ENCODE measurements at regions not wholly inside any gene's neighbourhood (a gene's known extent, or its start where the extent isn't known, plus 50 kb on each side); places are given as distances from the start of the nearest gene placed in this dataset.
"Not testable (repeated sequence)": the region's sequence is repeated elsewhere in the genome, so short reads cannot be mapped to it uniquely, and the experiment has no call there.

- H4K20me1 ChIP-seq (ENCODE audit: insufficient read depth, low read depth, low read length); H3K4me2 ChIP-seq (ENCODE audit: low read depth, low read length, poor library complexity, severe bottlenecking); H3K36me3 ChIP-seq (ENCODE audit: insufficient read depth, low read length): not testable (repeated sequence)
Measured at GRCh38 chr13:89460895-89461294, 1789.7 kb downstream of the SLITRK5 start.

GRCh38 chr13:89465366-89465765, 1794.2 kb downstream of the SLITRK5 start:
- no peaks in the 10 kb centered on the region for H3K4me1 ChIP-seq (ENCODE audit: low read length)
- no peaks in the 10 kb centered on the region for H4K20me1 ChIP-seq (ENCODE audit: insufficient read depth, low read depth, low read length)

More at GRCh38 chr13:89460895-89461294, 1789.7 kb downstream of the SLITRK5 start:
- H3K79me2 ChIP-seq (ENCODE audit: low read length); H3K9me2 ChIP-seq (replicated peaks; ENCODE audit: insufficient read depth, low read length); H3K27me3 ChIP-seq (ENCODE audit: low read length); H3K4me3 ChIP-seq (ENCODE audit: low read length); H3K27ac ChIP-seq (ENCODE audit: low read length); H3K9ac ChIP-seq (ENCODE audit: low read length); H3K4me1 ChIP-seq (ENCODE audit: low read length); H2AFZ ChIP-seq (ENCODE audit: low read length); H3K9me3 ChIP-seq (ENCODE audit: low read length); DNase-seq: not testable (repeated sequence)

GRCh38 chr13:89468081-89468480, 1796.9 kb downstream of the SLITRK5 start:
- no peaks in the 10 kb centered on the region for H3K9me2 ChIP-seq (replicated peaks; ENCODE audit: insufficient read depth, low read length)
- H3K27ac ChIP-seq (ENCODE audit: low read length) = no peak overlapping the region
- no peaks in the 10 kb centered on the region for H3K36me3 ChIP-seq (ENCODE audit: insufficient read depth, low read length)
- no peaks in the 10 kb centered on the region for H3K4me1 ChIP-seq (ENCODE audit: low read length)
- H3K79me2 ChIP-seq (ENCODE audit: low read length) = no peaks in the 10 kb centered on the region
- DNase-seq = no peak
- no peaks in the 10 kb centered on the region for H3K27me3 ChIP-seq (ENCODE audit: low read length)
- no peak overlapping the region for H3K4me3 ChIP-seq (ENCODE audit: low read length)
- peaks cover 3% of the 10 kb centered on the region; the same call in 1 of the 2 replicates for H3K9me3 ChIP-seq (ENCODE audit: low read length)
- H4K20me1 ChIP-seq (ENCODE audit: insufficient read depth, low read depth, low read length) = no peaks in the 10 kb centered on the region
- H3K9ac ChIP-seq (ENCODE audit: low read length) = no peak overlapping the region
- H3K4me2 ChIP-seq (ENCODE audit: low read depth, low read length, poor library complexity, severe bottlenecking) = no peak overlapping the region
- H2AFZ ChIP-seq (ENCODE audit: low read length) = no peak overlapping the region

More at GRCh38 chr13:89465366-89465765, 1794.2 kb downstream of the SLITRK5 start:
- no peak overlapping the region for H3K4me3 ChIP-seq (ENCODE audit: low read length)
- H3K27me3 ChIP-seq (ENCODE audit: low read length) = no peaks in the 10 kb centered on the region
- H2AFZ ChIP-seq (ENCODE audit: low read length) = no peak overlapping the region
- no peak overlapping the region for H3K9ac ChIP-seq (ENCODE audit: low read length)
- no peaks in the 10 kb centered on the region for H3K36me3 ChIP-seq (ENCODE audit: insufficient read depth, low read length)
- no peak overlapping the region for H3K27ac ChIP-seq (ENCODE audit: low read length)
- H3K79me2 ChIP-seq (ENCODE audit: low read length) = no peaks in the 10 kb centered on the region
- H3K4me2 ChIP-seq (ENCODE audit: low read depth, low read length, poor library complexity, severe bottlenecking) = no peak overlapping the region
- no peaks in the 10 kb centered on the region for H3K9me3 ChIP-seq (ENCODE audit: low read length)
- no peak for DNase-seq
- no peaks in the 10 kb centered on the region for H3K9me2 ChIP-seq (replicated peaks; ENCODE audit: insufficient read depth, low read length)

- H3K9me2 ChIP-seq (replicated peaks; ENCODE audit: insufficient read depth, low read length) = no peaks in the 10 kb centered on the region
- no peaks in the 10 kb centered on the region for H3K79me2 ChIP-seq (ENCODE audit: low read length)
- H3K4me2 ChIP-seq (ENCODE audit: low read depth, low read length, poor library complexity, severe bottlenecking) = no peak overlapping the region
- DNase-seq = no peak
- no peak overlapping the region for H3K4me3 ChIP-seq (ENCODE audit: low read length)
- peaks cover 8% of the 10 kb centered on the region for H3K9me3 ChIP-seq (ENCODE audit: low read length)
- no peaks in the 10 kb centered on the region for H3K27me3 ChIP-seq (ENCODE audit: low read length)
- no peaks in the 10 kb centered on the region for H3K36me3 ChIP-seq (ENCODE audit: insufficient read depth, low read length)
- no peak overlapping the region for H2AFZ ChIP-seq (ENCODE audit: low read length)
- H3K9ac ChIP-seq (ENCODE audit: low read length) = no peak overlapping the region
- H3K27ac ChIP-seq (ENCODE audit: low read length) = no peak overlapping the region
- no peaks in the 10 kb centered on the region for H3K4me1 ChIP-seq (ENCODE audit: low read length)
- no peaks in the 10 kb centered on the region for H4K20me1 ChIP-seq (ENCODE audit: insufficient read depth, low read depth, low read length)
Measured at GRCh38 chr13:89470901-89471300, 1799.7 kb downstream of the SLITRK5 start.

GRCh38 chr13:89474432-89474831, 1803.3 kb downstream of the SLITRK5 start:
- H3K4me3 ChIP-seq (ENCODE audit: low read length) = no peak overlapping the region
- peaks cover 8% of the 10 kb centered on the region for H3K9me3 ChIP-seq (ENCODE audit: low read length)
- H3K27me3 ChIP-seq (ENCODE audit: low read length) = no peaks in the 10 kb centered on the region
- H3K79me2 ChIP-seq (ENCODE audit: low read length) = no peaks in the 10 kb centered on the region
- H3K9me2 ChIP-seq (replicated peaks; ENCODE audit: insufficient read depth, low read length) = no peaks in the 10 kb centered on the region
- no peak overlapping the region for H2AFZ ChIP-seq (ENCODE audit: low read length)
- no peaks in the 10 kb centered on the region for H3K36me3 ChIP-seq (ENCODE audit: insufficient read depth, low read length)
- H4K20me1 ChIP-seq (ENCODE audit: insufficient read depth, low read depth, low read length) = no peaks in the 10 kb centered on the region
- no peaks in the 10 kb centered on the region for H3K4me1 ChIP-seq (ENCODE audit: low read length)
- H3K4me2 ChIP-seq (ENCODE audit: low read depth, low read length, poor library complexity, severe bottlenecking) = no peak overlapping the region
- H3K9ac ChIP-seq (ENCODE audit: low read length) = no peak overlapping the region
- no peak for DNase-seq
- no peak overlapping the region for H3K27ac ChIP-seq (ENCODE audit: low read length)

GRCh38 chr13:89486065-89486464, 1814.9 kb downstream of the SLITRK5 start:
- Histone ChIP-seq H3K4me1 (ENCODE audit: low read length) (no peaks in the 10 kb centered on the region), H3K4me3 (ENCODE audit: low read length) (no peak overlapping the region), H3K9me2 (replicated peaks; ENCODE audit: insufficient read depth, low read length) (no peaks in the 10 kb centered on the region), H3K36me3 (ENCODE audit: insufficient read depth, low read length) (no peaks in the 10 kb centered on the region), H4K20me1 (ENCODE audit: insufficient read depth, low read depth, low read length) (no peaks in the 10 kb centered on the region), H3K4me2 (ENCODE audit: low read depth, low read length, poor library complexity, severe bottlenecking) (no peak overlapping the region), H3K79me2 (ENCODE audit: low read length) (no peaks in the 10 kb centered on the region), H2AFZ (ENCODE audit: low read length) (peak overlapping the region; percentile 56), H3K27ac (ENCODE audit: low read length) (no peak overlapping the region), H3K9me3 (ENCODE audit: low read length) (no peaks in the 10 kb centered on the region), H3K27me3 (ENCODE audit: low read length) (no peaks in the 10 kb centered on the region), H3K9ac (ENCODE audit: low read length) (no peak overlapping the region)
- DNase-seq = no peak

GRCh38 chr13:89486709-89487108, 1815.5 kb downstream of the SLITRK5 start:
- no peaks in the 10 kb centered on the region for H3K9me2 ChIP-seq (replicated peaks; ENCODE audit: insufficient read depth, low read length)
- H3K9ac ChIP-seq (ENCODE audit: low read length) = no peak overlapping the region
- no peaks in the 10 kb centered on the region for H4K20me1 ChIP-seq (ENCODE audit: insufficient read depth, low read depth, low read length)
- no peak overlapping the region for H3K4me2 ChIP-seq (ENCODE audit: low read depth, low read length, poor library complexity, severe bottlenecking)
- peak overlapping the region; percentile 12; the same call in 1 of the 2 replicates for H2AFZ ChIP-seq (ENCODE audit: low read length)
- H3K4me1 ChIP-seq (ENCODE audit: low read length) = no peaks in the 10 kb centered on the region
- H3K36me3 ChIP-seq (ENCODE audit: insufficient read depth, low read length) = no peaks in the 10 kb centered on the region
- H3K9me3 ChIP-seq (ENCODE audit: low read length) = no peaks in the 10 kb centered on the region
- H3K27me3 ChIP-seq (ENCODE audit: low read length) = no peaks in the 10 kb centered on the region
- no peak overlapping the region for H3K27ac ChIP-seq (ENCODE audit: low read length)
- no peak for DNase-seq
- no peak overlapping the region for H3K4me3 ChIP-seq (ENCODE audit: low read length)
- no peaks in the 10 kb centered on the region for H3K79me2 ChIP-seq (ENCODE audit: low read length)

- H3K27ac ChIP-seq (ENCODE audit: low read length) = no peak overlapping the region
- H2AFZ ChIP-seq (ENCODE audit: low read length) = peak overlapping the region; percentile 60; the same call in 1 of the 2 replicates
- DNase-seq = no peak
- no peak overlapping the region for H3K4me2 ChIP-seq (ENCODE audit: low read depth, low read length, poor library complexity, severe bottlenecking)
- no peaks in the 10 kb centered on the region for H4K20me1 ChIP-seq (ENCODE audit: insufficient read depth, low read depth, low read length)
- no peaks in the 10 kb centered on the region for H3K9me3 ChIP-seq (ENCODE audit: low read length)
- H3K79me2 ChIP-seq (ENCODE audit: low read length) = no peaks in the 10 kb centered on the region
- no peaks in the 10 kb centered on the region for H3K27me3 ChIP-seq (ENCODE audit: low read length)
- no peaks in the 10 kb centered on the region for H3K4me1 ChIP-seq (ENCODE audit: low read length)
- no peak overlapping the region for H3K4me3 ChIP-seq (ENCODE audit: low read length)
- H3K9me2 ChIP-seq (replicated peaks; ENCODE audit: insufficient read depth, low read length) = no peaks in the 10 kb centered on the region
- H3K36me3 ChIP-seq (ENCODE audit: insufficient read depth, low read length) = no peaks in the 10 kb centered on the region
- no peak overlapping the region for H3K9ac ChIP-seq (ENCODE audit: low read length)
Measured at GRCh38 chr13:89490661-89491060, 1819.5 kb downstream of the SLITRK5 start.

- no peak for DNase-seq
- no peak overlapping the region for H2AFZ ChIP-seq (ENCODE audit: low read length)
- H3K4me3 ChIP-seq (ENCODE audit: low read length) = no peak overlapping the region
- H3K4me2 ChIP-seq (ENCODE audit: low read depth, low read length, poor library complexity, severe bottlenecking) = no peak overlapping the region
- no peaks in the 10 kb centered on the region for H3K4me1 ChIP-seq (ENCODE audit: low read length)
- no peaks in the 10 kb centered on the region for H3K79me2 ChIP-seq (ENCODE audit: low read length)
- no peaks in the 10 kb centered on the region for H3K36me3 ChIP-seq (ENCODE audit: insufficient read depth, low read length)
- no peaks in the 10 kb centered on the region for H3K9me2 ChIP-seq (replicated peaks; ENCODE audit: insufficient read depth, low read length)
- H3K9ac ChIP-seq (ENCODE audit: low read length) = no peak overlapping the region
- no peaks in the 10 kb centered on the region for H4K20me1 ChIP-seq (ENCODE audit: insufficient read depth, low read depth, low read length)
- no peaks in the 10 kb centered on the region for H3K9me3 ChIP-seq (ENCODE audit: low read length)
- H3K27ac ChIP-seq (ENCODE audit: low read length) = no peak overlapping the region
- no peaks in the 10 kb centered on the region for H3K27me3 ChIP-seq (ENCODE audit: low read length)
Measured at GRCh38 chr13:89496478-89496877, 1825.3 kb downstream of the SLITRK5 start.
